IMR-90 (cell line): ENCODE measurements at regions not wholly inside any gene's neighbourhood (a gene's known extent, or its start where the extent isn't known, plus 50 kb on each side); places are given as distances from the start of the nearest gene placed in this dataset.
A peak's percentile ranks its signal among the peaks of the same experiment; 100 is the strongest.

Experiments used
- ATAC-seq: fragments of 200-7000 bp; cut with Tn5 transposase; 2 replicates; pipeline ENCODE4 v1.9.1; 2020; ENCODE audit warnings: low read depth, mild to moderate bottlenecking, moderate library complexity
- BruUV-seq: library from RNA; stranded (reverse); fragments of 400-500 nt; replicated peaks from 2 replicates; lab custom pipeline; 2021; lab: Mats Ljungman, UMichigan
- CTCF ChIA-PET: fragments of 300-600 bp; formaldehyde crosslinking; extraction: SDS; loops from one replicate; lab custom pipeline; 2021; ENCODE audit warnings: antibody characterized with exemption; lab: Yijun Ruan, JAX
- POLR2A ChIA-PET: fragments of 300-600 bp; sonication (Branson Sonifier 250); formaldehyde crosslinking; loops from one replicate; lab custom pipeline; 2022; ENCODE audit warnings: antibody characterized with exemption; ENCODE audit not compliant: unreplicated experiment; lab: Charles Lee
- DNase-seq: peaks from one replicate; pipeline ENCODE4 v3.0.0; 2013
- H2AFZ ChIP-seq: replicated peaks from 2 replicates; pipeline ENCODE3; 2013; ENCODE audit warnings: low read length, mild to moderate bottlenecking; ENCODE audit not compliant: poor library complexity
- H2AK5ac ChIP-seq: 2 replicates; pipeline ENCODE4 v1.6.1; 2013; ENCODE audit warnings: low read depth, low read length, inconsistent platforms
- H2AK9ac ChIP-seq: replicated peaks from 2 replicates; pipeline ENCODE3; 2013; ENCODE audit warnings: mild to moderate bottlenecking, low read depth, low read length, moderate library complexity; ENCODE audit not compliant: poor library complexity
- H2BK120ac ChIP-seq: 2 replicates; pipeline ENCODE4 v1.6.1; 2013; ENCODE audit warnings: low read depth, low read length, inconsistent platforms
- H2BK15ac ChIP-seq: 3 replicates; pipeline ENCODE4 v1.6.1; 2013; ENCODE audit warnings: low read depth, low read length, inconsistent platforms
- H2BK20ac ChIP-seq: 2 replicates; pipeline ENCODE4 v1.6.1; 2013; ENCODE audit warnings: low read depth, mild to moderate bottlenecking, inconsistent platforms, low read length, moderate library complexity
- H2BK5ac ChIP-seq: 2 replicates; pipeline ENCODE4 v1.6.1; 2013; ENCODE audit warnings: mild to moderate bottlenecking, low read depth, low read length, inconsistent platforms; ENCODE audit not compliant: poor library complexity, severe bottlenecking
- H3K14ac ChIP-seq: replicated peaks from 2 replicates; pipeline ENCODE4 v1.6.1; 2013; ENCODE audit warnings: low read depth, low read length, inconsistent platforms
- H3K18ac ChIP-seq: 2 replicates; pipeline ENCODE4 v1.6.1; 2013; ENCODE audit warnings: low read depth, low read length, control low read depth
- H3K23ac ChIP-seq: 2 replicates; pipeline ENCODE4 v1.6.1; 2013; ENCODE audit warnings: low read depth, low read length, inconsistent platforms
- H3K27ac ChIP-seq: 2 replicates; pipeline ENCODE4 v1.5.1; 2013; ENCODE audit warnings: mild to moderate bottlenecking, control low read depth, low read length; ENCODE audit not compliant: insufficient read depth
- H3K27me3 ChIP-seq: 2 replicates; pipeline ENCODE4 v1.6.1; 2013; ENCODE audit warnings: low read length; ENCODE audit not compliant: control insufficient read depth, insufficient read depth
- H3K36me3 ChIP-seq: 2 replicates; pipeline ENCODE4 v1.6.1; 2013; ENCODE audit warnings: low read length, mixed read lengths; ENCODE audit not compliant: control insufficient read depth, insufficient read depth
- H3K4ac ChIP-seq: 2 replicates; pipeline ENCODE4 v1.6.1; 2013; ENCODE audit warnings: low read depth, low read length, inconsistent platforms
- H3K4me1 ChIP-seq: 2 replicates; pipeline ENCODE4 v1.6.1; 2013; ENCODE audit warnings: low read length, mixed read lengths; ENCODE audit not compliant: control insufficient read depth, insufficient read depth
- H3K4me2 ChIP-seq: 2 replicates; pipeline ENCODE4 v1.6.1; 2013; ENCODE audit warnings: low read depth, mild to moderate bottlenecking, control low read depth, low read length, moderate library complexity
- H3K4me3 ChIP-seq: 2 replicates; pipeline ENCODE4 v1.5.1; 2013; ENCODE audit warnings: low read depth, mild to moderate bottlenecking, control low read depth, low read length, moderate library complexity; ENCODE audit not compliant: insufficient read depth
- H3K56ac ChIP-seq: 2 replicates; pipeline ENCODE4 v1.6.1; 2013; ENCODE audit warnings: low read length, inconsistent platforms; ENCODE audit not compliant: insufficient read depth; ENCODE audit errors: extremely low read depth
- H3K79me1 ChIP-seq, 2 experiments: 2 replicates each; pipeline ENCODE4 v1.6.1; 2013; ENCODE audit warnings: low read length in 2 of 2, inconsistent platforms in 1 of 2, low read depth in 1 of 2
- H3K9ac ChIP-seq: 2 replicates; pipeline ENCODE4 v1.6.1; 2013; ENCODE audit warnings: low read depth, low read length, control low read depth
- H3K9me1 ChIP-seq: 2 replicates; pipeline ENCODE4 v1.6.1; 2013; ENCODE audit warnings: low read length, inconsistent platforms; ENCODE audit not compliant: insufficient read depth
- H3K9me3 ChIP-seq: 2 replicates; pipeline ENCODE4 v1.6.1; 2013; ENCODE audit warnings: low read length; ENCODE audit not compliant: control insufficient read depth, insufficient read depth
- H4K20me1 ChIP-seq: 2 replicates; pipeline ENCODE4 v1.6.1; 2013; ENCODE audit warnings: low read length, inconsistent platforms; ENCODE audit not compliant: insufficient read depth
- H4K5ac ChIP-seq: 2 replicates; pipeline ENCODE4 v1.6.1; 2013; ENCODE audit warnings: mild to moderate bottlenecking, low read depth, low read length, control low read depth
- H4K8ac ChIP-seq, 2 experiments: 2 replicates each; pipeline ENCODE4 v1.6.1; 2013; ENCODE audit warnings: low read depth in 2 of 2, low read length in 2 of 2, control low read depth in 1 of 2, inconsistent platforms in 1 of 2
- H4K91ac ChIP-seq: 2 replicates; pipeline ENCODE4 v1.6.1; 2013; ENCODE audit warnings: low read depth, low read length, inconsistent platforms; ENCODE audit not compliant: insufficient read depth
- BHLHE40 ChIP-seq: fragments of 150-350 bp; IDR thresholded peaks from 2 replicates; pipeline ENCODE4 v1.6.1; 2016; ENCODE audit warnings: mild to moderate bottlenecking, low read depth, low read length
- CEBPB ChIP-seq: IDR thresholded peaks from 2 replicates; pipeline ENCODE4 v1.6.1; 2012; ENCODE audit warnings: low read depth, low read length, improper control_type of control experiment
- CHD1 ChIP-seq: IDR thresholded peaks from 2 replicates; pipeline ENCODE4 v1.6.1; 2012; ENCODE audit warnings: low read depth, low read length, improper control_type of control experiment
- FOS ChIP-seq: fragments of 150-350 bp; IDR thresholded peaks from 2 replicates; pipeline ENCODE4 v1.6.1; 2016; ENCODE audit warnings: low read depth, low read length
- MAFK ChIP-seq: IDR thresholded peaks from 2 replicates; pipeline ENCODE4 v1.6.1; 2012; ENCODE audit warnings: low read depth, low read length, improper control_type of control experiment
- MAZ ChIP-seq: IDR thresholded peaks from 2 replicates; pipeline ENCODE4 v1.6.1; 2012; ENCODE audit warnings: low read depth, mild to moderate bottlenecking, low read length, improper control_type of control experiment, moderate library complexity, borderline replicate concordance
- MXI1 ChIP-seq: IDR thresholded peaks from 2 replicates; pipeline ENCODE4 v1.6.1; 2012; ENCODE audit warnings: low read depth, mild to moderate bottlenecking, low read length, moderate library complexity, borderline replicate concordance
- NFE2L2 ChIP-seq: fragments of 150-350 bp; IDR thresholded peaks from 2 replicates; pipeline ENCODE4 v1.6.1; 2016; ENCODE audit warnings: low read depth, mild to moderate bottlenecking, low read length
- POLR2A ChIP-seq: IDR thresholded peaks from 2 replicates; pipeline ENCODE4 v1.6.1; 2012; ENCODE audit warnings: mild to moderate bottlenecking, low read depth, low read length
- RAD21 ChIP-seq: IDR thresholded peaks from 2 replicates; pipeline ENCODE4 v1.6.1; 2012; ENCODE audit warnings: low read length, improper control_type of control experiment
- RCOR1 ChIP-seq: IDR thresholded peaks from 2 replicates; pipeline ENCODE4 v1.6.1; 2012; ENCODE audit warnings: mild to moderate bottlenecking, low read length, improper control_type of control experiment; ENCODE audit not compliant: insufficient replicate concordance
- RFX5 ChIP-seq: IDR thresholded peaks from 2 replicates; pipeline ENCODE4 v1.8.0; 2012; ENCODE audit warnings: low read depth, mild to moderate bottlenecking, low read length, moderate library complexity
- SMC3 ChIP-seq: fragments of 150-350 bp; IDR thresholded peaks from 2 replicates; pipeline ENCODE4 v1.6.1; 2016; ENCODE audit warnings: low read depth, mild to moderate bottlenecking, antibody characterized with exemption, low read length, moderate library complexity
- USF2 ChIP-seq: fragments of 150-350 bp; IDR thresholded peaks from 2 replicates; pipeline ENCODE4 v1.6.1; 2017; ENCODE audit warnings: mild to moderate bottlenecking, antibody characterized with exemption, low read length, low read depth
- WGBS, 2 experiments: methylation state at CpG; one replicate each; pipeline versions ENCODE4 v1.1.5 to v1.1.7; 2013; ENCODE audit warnings: missing lambda C conversion rate in 2 of 2; ENCODE audit not compliant: insufficient read length in 1 of 2; ENCODE audit errors: extremely low coverage in 2 of 2; 5-methylcytosine and 5-hydroxymethylcytosine counted together
- dilution Hi-C: fragments of 300-500 bp; cut with HindIII; formaldehyde crosslinking; loops from one replicate; pipeline ENCODE4 v1.14.3; 2018; ENCODE audit warnings: low sequenced_read_pairs; ENCODE audit not compliant: unreplicated experiment
- in situ Hi-C: fragments of 300-500 bp; cut with MboI; formaldehyde crosslinking; loops from 3 replicates; pipeline ENCODE4 v1.14.3; 2019; ENCODE audit warnings: low sequenced_read_pairs, inconsistent platforms, mixed read lengths
- intact Hi-C: fragments of 100-400 bp; cut with micrococcal nuclease; formaldehyde crosslinking; loops from 2 replicates; pipeline ENCODE4 v1.10.0; 2022
- TF ChIP-seq, protein P1 (sequence below): conservative IDR thresholded peaks from 2 replicates; pipeline ENCODE4 v1.5.1; 2012; ENCODE audit warnings: mild to moderate bottlenecking, low read depth, low read length, improper control_type of control experiment
- TF ChIP-seq, protein P2 (sequence below): fragments of 150-350 bp; IDR thresholded peaks from 2 replicates; pipeline ENCODE4 v1.6.1; 2016; ENCODE audit warnings: low read depth, mild to moderate bottlenecking, low read length, moderate library complexity, borderline replicate concordance

GRCh38 chr5:54655266-54655665 lies 137.7 kb downstream of the SNX18 start:
- dilution Hi-C loops (no loop called here), intact Hi-C loops (no loop called here), in situ Hi-C loops (no loop called here)
- Histone ChIP-seq H3K14ac (no peak overlapping the region), H3K4me1 (peaks cover 17% of the 10 kb centered on the region), H4K5ac (no peak overlapping the region), H3K9me3 (no peaks in the 10 kb centered on the region), H2AK9ac (no peak overlapping the region), H3K4ac (0 out of 2 replicates have a peak overlapping the region, but pooled peaks have one; percentile 46), H2BK120ac (no peak overlapping the region), H4K8ac (no peak overlapping the region), H3K4me3 (no peak overlapping the region), H3K4me2 (no peak overlapping the region), H3K56ac (no peak overlapping the region), H3K27me3 (no peaks in the 10 kb centered on the region), H2BK15ac (no peak overlapping the region; the same call in 2 of the 3 replicates), H2BK5ac (no peak overlapping the region), H3K9ac (no peak overlapping the region), H2BK20ac (peak overlapping the region; percentile 16; the same call in 1 of the 2 replicates), H3K18ac (no peak overlapping the region), H3K27ac (no peak overlapping the region), H3K79me1 (peaks cover 0 to 11% of the 10 kb centered on the region in 2 experiments; a peak in 2 of 4 replicates), H4K20me1 (no peaks in the 10 kb centered on the region), H2AFZ (no peak overlapping the region), H4K91ac (0 out of 2 replicates have a peak overlapping the region, but pooled peaks have one; percentile 15), H2AK5ac (0 out of 2 replicates have a peak overlapping the region, but pooled peaks have one; percentile 20), H3K36me3 (no peaks in the 10 kb centered on the region), H3K9me1 (peaks cover 14% of the 10 kb centered on the region; the same call in 1 of the 2 replicates), H3K23ac (no peak overlapping the region)
- TF ChIP-seq RCOR1 (no peak), FOS (no peak), SMC3 (no peak), CHD1 (no peak), BHLHE40 (no peak), MXI1 (no peak), POLR2A (no peak), MAFK (no peak), RFX5 (no peak), MAZ (no peak), NFE2L2 (no peak), USF2 (no peak), RAD21 (no peak), CEBPB (no peak)
- TF ChIP-seq, protein P1, sequence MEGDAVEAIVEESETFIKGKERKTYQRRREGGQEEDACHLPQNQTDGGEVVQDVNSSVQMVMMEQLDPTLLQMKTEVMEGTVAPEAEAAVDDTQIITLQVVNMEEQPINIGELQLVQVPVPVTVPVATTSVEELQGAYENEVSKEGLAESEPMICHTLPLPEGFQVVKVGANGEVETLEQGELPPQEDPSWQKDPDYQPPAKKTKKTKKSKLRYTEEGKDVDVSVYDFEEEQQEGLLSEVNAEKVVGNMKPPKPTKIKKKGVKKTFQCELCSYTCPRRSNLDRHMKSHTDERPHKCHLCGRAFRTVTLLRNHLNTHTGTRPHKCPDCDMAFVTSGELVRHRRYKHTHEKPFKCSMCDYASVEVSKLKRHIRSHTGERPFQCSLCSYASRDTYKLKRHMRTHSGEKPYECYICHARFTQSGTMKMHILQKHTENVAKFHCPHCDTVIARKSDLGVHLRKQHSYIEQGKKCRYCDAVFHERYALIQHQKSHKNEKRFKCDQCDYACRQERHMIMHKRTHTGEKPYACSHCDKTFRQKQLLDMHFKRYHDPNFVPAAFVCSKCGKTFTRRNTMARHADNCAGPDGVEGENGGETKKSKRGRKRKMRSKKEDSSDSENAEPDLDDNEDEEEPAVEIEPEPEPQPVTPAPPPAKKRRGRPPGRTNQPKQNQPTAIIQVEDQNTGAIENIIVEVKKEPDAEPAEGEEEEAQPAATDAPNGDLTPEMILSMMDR = no peak
- TF ChIP-seq, protein P2, sequence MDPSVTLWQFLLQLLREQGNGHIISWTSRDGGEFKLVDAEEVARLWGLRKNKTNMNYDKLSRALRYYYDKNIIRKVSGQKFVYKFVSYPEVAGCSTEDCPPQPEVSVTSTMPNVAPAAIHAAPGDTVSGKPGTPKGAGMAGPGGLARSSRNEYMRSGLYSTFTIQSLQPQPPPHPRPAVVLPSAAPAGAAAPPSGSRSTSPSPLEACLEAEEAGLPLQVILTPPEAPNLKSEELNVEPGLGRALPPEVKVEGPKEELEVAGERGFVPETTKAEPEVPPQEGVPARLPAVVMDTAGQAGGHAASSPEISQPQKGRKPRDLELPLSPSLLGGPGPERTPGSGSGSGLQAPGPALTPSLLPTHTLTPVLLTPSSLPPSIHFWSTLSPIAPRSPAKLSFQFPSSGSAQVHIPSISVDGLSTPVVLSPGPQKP = no peak
- ChIA-PET CTCF (no interaction called here), POLR2A (no interaction called here)
- no CpG with 5 or more reads among the region's 1 CpG for WGBS, 2 experiments
- no peak for DNase-seq
- ATAC-seq = no peak
- no TSS peak for BruUV-seq
